Heart left ventricle (tissue), 16 donors: ENCODE measurements at regions not wholly inside any gene's neighbourhood (a gene's known extent, or its start where the extent isn't known, plus 50 kb on each side); places are given as distances from the start of the nearest gene placed in this dataset.
A peak's percentile ranks its signal among the peaks of the same experiment; 100 is the strongest.

Source experiments
- ATAC-seq, 4 donors: fragments of 200-7000 bp; cut with Tn5 transposase; one replicate each; pipeline ENCODE4 v1.9.1; 2020 to 2022; ENCODE audit warnings: moderate library complexity in 4 of 4, mild to moderate bottlenecking in 3 of 4, moderate number of reproducible peaks in 1 of 4
- DNase-seq, 5 donors: peaks; one replicate each; pipeline ENCODE4 v3.0.0-alpha.2; 2020
- H3K27ac ChIP-seq, 12 donors: fragments of 200-600 bp; sonication (generic) in 4 of 12; one replicate each; pipeline versions ENCODE4 v1.5.0 to v1.8.0; 2016 to 2022; ENCODE audit warnings: mild to moderate bottlenecking in 2 of 12
- H3K27me3 ChIP-seq, 9 donors: fragments of 200-600 bp; sonication (generic) in 2 of 9; one replicate each; pipeline versions ENCODE4 v1.5.1 to v1.8.0; 2016 to 2022; ENCODE audit warnings: mild to moderate bottlenecking in 3 of 9
- H3K36me3 ChIP-seq, 9 donors: fragments of 200-600 bp; sonication (generic) in 2 of 9; one replicate each; pipeline versions ENCODE4 v1.5.0 to v1.8.0; 2018 to 2022; ENCODE audit warnings: mild to moderate bottlenecking in 2 of 9
- H3K4me1 ChIP-seq, 12 donors: fragments of 200-600 bp; sonication (generic) in 4 of 12; one replicate each; pipeline versions ENCODE4 v1.5.0 to v1.8.0; 2016 to 2022; ENCODE audit warnings: mild to moderate bottlenecking in 3 of 12
- H3K4me3 ChIP-seq, 12 donors: fragments of 200-600 bp; sonication (generic) in 4 of 12; one replicate each; pipeline versions ENCODE4 v1.5.0 to v1.8.0; 2017 to 2022; ENCODE audit warnings: mild to moderate bottlenecking in 9 of 12, moderate library complexity in 4 of 12
- H3K9me3 ChIP-seq, 12 donors: fragments of 200-600 bp; sonication (generic) in 4 of 12; one replicate each; pipeline versions ENCODE4 v1.5.0 to v1.8.0; 2016 to 2022; ENCODE audit warnings: mild to moderate bottlenecking in 1 of 12
- POLR2A ChIP-seq, 2 donors: fragments of 450-650 bp; IDR thresholded peaks; one replicate each; pipeline ENCODE4 v1.6.1; 2017; ENCODE audit warnings: antibody characterized with exemption in 2 of 2, mild to moderate bottlenecking in 2 of 2, moderate library complexity in 2 of 2
- WGBS, 4 donors: extraction: QIAGEN DNeasy Blood & Tissue Kit in 2 of 4; methylation state at CpG; one replicate each; pipeline versions ENCODE4 v1.1.5 to v1.1.7; 2013 to 2018; 5-methylcytosine and 5-hydroxymethylcytosine counted together
- intact Hi-C, 10 donors: fragments of 100-400 bp; cut with DNase I; formaldehyde crosslinking; loops; one replicate each; pipeline versions ENCODE4 v1.11.1 to v1.14.2; 2022
- TF ChIP-seq, protein P1 (sequence below), 12 donors: fragments of 200-600 bp; sonication (generic) in 4 of 12; IDR thresholded peaks; one replicate each; pipeline versions ENCODE4 v1.5.0 to v1.8.0; 2018 to 2022; ENCODE audit warnings: antibody characterized with exemption in 12 of 12, mild to moderate bottlenecking in 5 of 12
- donor health status: ischemic (EF 13 %, LVEDD 7.1; RV severe dilation, severe dysfunction).
- donor health status: healthy with polysubstance abuse.
- donor health status: DM: no; HTN: yes; CAD: no.
- donor health status: DM: no; HTN: no; CAD: no.
- donor health status: ischemic (EF 25% LVEDD 6.9; RV normal size, moderate dysfunction).
- donor health status: ischemic (EF 25% LVEDD 5.7; RV mildly dilated, moderate dysfunction).
- donor health status: healthy.
- donor health status: DM: yes; HTN: yes; CAD: no.
- donor health status: ischemic (EF 35%, LVEDD 5.7; RV mildly dilated, moderate dysfunction).
- donor health status: nonischemic (EF 11% LVEDD 7.7; RV severe dilation, severe dysfunction).
- donor health status: DM: yes; HTN: yes; CAD: no.
- donor health status: PGD.
- donor health status: ischemic (EF 29% LVEDD 5.4; RV normal size, mild dysfunction).
- donor health status: nonischemic (EF 23%, LVEDD 6.1; RV moderate dilation, normal function).

DNA sequence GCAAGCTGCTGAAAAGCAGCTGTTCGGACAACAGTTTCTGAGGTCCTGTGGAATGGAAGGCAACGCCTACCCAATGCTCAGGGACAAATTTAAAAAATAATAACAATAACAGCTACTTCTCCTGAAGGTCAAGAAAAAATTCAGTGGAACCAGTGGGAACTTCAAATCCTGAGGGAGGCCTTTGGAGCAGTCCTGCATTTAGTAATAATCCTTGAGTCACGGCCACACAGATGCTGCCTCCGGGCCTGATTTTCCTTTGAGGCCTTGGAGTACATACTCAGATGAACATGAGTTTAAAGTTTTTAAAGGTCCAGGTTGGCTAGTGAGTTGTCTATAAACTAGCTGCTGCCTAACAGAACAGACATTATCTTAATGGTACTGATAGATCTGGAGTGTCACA is 268.0 kb downstream of the MSRB3 start:
- Histone ChIP-seq H3K36me3 (no peaks in the 10 kb centered on the region), H3K4me1 (peaks cover 0 to 8% (median 0%) of the 10 kb centered on the region in 12 donors), H3K27me3 (no peaks in the 10 kb centered on the region), H3K27ac (peak overlapping the region in 4 of 12 donors; percentile 3 to 39 (median 17)), H3K4me3 (no peak overlapping the region), H3K9me3 (peaks cover 0 to 7% (median 0%) of the 10 kb centered on the region in 12 donors)
- intact Hi-C loops = no loop called here
- 68 to 81% (median 75%) methylated on average over 4 of the region's 4 CpGs for WGBS, 4 donors
- TF ChIP-seq, protein P1, sequence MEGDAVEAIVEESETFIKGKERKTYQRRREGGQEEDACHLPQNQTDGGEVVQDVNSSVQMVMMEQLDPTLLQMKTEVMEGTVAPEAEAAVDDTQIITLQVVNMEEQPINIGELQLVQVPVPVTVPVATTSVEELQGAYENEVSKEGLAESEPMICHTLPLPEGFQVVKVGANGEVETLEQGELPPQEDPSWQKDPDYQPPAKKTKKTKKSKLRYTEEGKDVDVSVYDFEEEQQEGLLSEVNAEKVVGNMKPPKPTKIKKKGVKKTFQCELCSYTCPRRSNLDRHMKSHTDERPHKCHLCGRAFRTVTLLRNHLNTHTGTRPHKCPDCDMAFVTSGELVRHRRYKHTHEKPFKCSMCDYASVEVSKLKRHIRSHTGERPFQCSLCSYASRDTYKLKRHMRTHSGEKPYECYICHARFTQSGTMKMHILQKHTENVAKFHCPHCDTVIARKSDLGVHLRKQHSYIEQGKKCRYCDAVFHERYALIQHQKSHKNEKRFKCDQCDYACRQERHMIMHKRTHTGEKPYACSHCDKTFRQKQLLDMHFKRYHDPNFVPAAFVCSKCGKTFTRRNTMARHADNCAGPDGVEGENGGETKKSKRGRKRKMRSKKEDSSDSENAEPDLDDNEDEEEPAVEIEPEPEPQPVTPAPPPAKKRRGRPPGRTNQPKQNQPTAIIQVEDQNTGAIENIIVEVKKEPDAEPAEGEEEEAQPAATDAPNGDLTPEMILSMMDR (IDR thresholded peaks at IDR 0.05) = no peak
- TF ChIP-seq POLR2A (IDR thresholded peaks at IDR 0.05) = no peak
- DNase-seq = peak in 1 of 5 donors; percentile 30
- ATAC-seq = peak in 3 of 4 donors; percentile 57 to 79 (median 66)

DNA sequence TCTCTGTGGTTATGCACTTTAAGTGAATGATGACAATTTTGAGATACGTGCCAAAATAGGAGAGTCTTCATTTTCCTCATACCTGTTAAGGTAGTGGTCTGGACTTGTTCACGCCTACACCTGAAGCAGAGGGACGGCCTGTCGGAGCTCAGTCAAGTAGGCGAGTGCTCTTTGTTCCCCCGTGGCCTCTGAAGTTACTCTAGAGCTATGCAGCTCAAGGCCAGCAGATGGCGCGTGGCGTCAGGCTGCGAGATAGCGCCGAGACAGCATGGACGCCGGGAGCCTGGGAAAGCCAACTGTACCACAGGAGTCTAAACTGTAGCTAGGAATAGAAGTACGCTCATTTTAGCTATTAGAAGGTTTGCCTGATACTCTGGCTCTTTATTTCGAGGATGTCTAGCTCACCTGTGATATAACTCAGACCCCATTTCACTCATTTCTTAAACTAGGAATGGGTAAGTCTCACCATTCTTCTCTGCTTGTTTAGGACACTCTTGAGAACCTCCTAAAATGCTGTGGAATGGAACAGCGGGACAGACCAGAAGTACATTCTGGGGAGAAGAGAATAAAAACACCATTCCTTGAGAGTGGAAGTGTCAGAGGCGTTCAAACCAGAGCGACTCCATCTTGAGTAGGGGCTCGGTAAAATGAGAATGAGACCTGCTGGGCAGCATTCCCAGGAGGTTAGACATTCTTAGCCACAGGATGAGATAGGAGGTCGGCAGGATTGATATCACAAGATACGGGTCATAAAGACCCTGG is 267.4 kb upstream of the HMGA2 start:
- intact Hi-C loops = loop anchor here (1.0 to 10.0 kb wide), 15 partner anchors 45 to 530 kb away; no protein-coding TSS in a partner anchor
- TF ChIP-seq POLR2A (IDR thresholded peaks at IDR 0.05) = no peak
- TF ChIP-seq, protein P1 (IDR thresholded peaks at IDR 0.05) = peak; percentile 83 to 95 (median 92)

DNA sequence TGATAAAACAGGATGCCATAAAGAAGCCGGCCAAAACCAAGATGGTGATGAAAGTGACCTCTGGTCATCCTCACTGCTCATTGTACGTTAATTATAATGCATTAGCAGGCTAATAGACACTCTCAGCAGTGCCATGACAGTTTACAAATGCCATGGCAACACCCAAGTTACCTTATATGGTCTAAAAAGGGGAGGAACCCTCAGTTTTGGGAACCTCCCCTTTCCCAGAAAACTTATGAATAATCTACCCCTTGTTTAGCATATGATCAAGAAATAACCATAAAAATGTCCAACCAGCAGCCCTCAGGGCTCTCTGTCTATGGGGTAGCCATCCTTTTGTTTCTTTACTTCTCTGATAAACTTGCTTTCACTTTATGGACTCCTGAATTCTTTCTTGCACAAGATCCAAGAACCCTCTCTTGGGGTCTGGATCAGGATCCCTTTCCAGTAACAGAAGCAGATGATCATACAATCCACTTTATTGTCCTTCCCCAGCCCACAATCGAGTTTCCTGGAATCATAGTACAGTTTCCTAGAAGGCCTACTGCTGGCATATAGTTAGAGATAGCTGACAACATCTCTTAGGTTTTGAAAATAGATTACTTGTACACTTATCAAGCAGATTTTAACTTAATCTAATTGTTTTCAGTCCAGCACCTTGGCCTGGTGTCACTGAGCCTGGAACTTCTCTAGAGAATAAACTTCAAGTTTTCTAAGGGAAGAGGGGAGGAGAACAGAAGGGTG is 266.7 kb upstream of the HMGA2 start:
- whole genome bisulfite sequencing, 4 donors = 70 to 76% (median 75%) methylated on average over 3 of the region's 3 CpGs
- no peak overlapping the region for H3K27ac ChIP-seq
- intact Hi-C loops = loop anchor here (2.0 to 10.0 kb wide), 14 partner anchors 45 to 530 kb away; no protein-coding TSS in a partner anchor
- H3K4me3 ChIP-seq = no peak overlapping the region
- H3K27me3 ChIP-seq = peaks cover 0 to 9% (median 0%) of the 10 kb centered on the region in 9 donors
- no peaks in the 10 kb centered on the region for H3K36me3 ChIP-seq
- H3K9me3 ChIP-seq = no peaks in the 10 kb centered on the region
- TF ChIP-seq, protein P1 (IDR thresholded peaks at IDR 0.05) = no peak
- TF ChIP-seq POLR2A (IDR thresholded peaks at IDR 0.05) = no peak
- DNase-seq = no peak
- peaks cover 0 to 9% (median 0%) of the 10 kb centered on the region in 12 donors for H3K4me1 ChIP-seq
- no peak for ATAC-seq

More for the DNA sequence above, 267.4 kb upstream of the HMGA2 start:
- no peak overlapping the region for H3K4me3 ChIP-seq
- DNase-seq = peak; percentile 69 to 88 (median 80)
- H3K9me3 ChIP-seq = no peaks in the 10 kb centered on the region
- H3K27me3 ChIP-seq = peaks cover 0 to 9% (median 0%) of the 10 kb centered on the region in 9 donors
- H3K4me1 ChIP-seq = peaks cover 0 to 9% (median 0%) of the 10 kb centered on the region in 12 donors
- peak; percentile 89 to 99 (median 98) for ATAC-seq
- WGBS, 4 donors = 22 to 35% (median 25%) methylated on average over 14 to 22 of the region's 22 CpGs
- H3K36me3 ChIP-seq = no peaks in the 10 kb centered on the region
- H3K27ac ChIP-seq = no peak overlapping the region

DNA sequence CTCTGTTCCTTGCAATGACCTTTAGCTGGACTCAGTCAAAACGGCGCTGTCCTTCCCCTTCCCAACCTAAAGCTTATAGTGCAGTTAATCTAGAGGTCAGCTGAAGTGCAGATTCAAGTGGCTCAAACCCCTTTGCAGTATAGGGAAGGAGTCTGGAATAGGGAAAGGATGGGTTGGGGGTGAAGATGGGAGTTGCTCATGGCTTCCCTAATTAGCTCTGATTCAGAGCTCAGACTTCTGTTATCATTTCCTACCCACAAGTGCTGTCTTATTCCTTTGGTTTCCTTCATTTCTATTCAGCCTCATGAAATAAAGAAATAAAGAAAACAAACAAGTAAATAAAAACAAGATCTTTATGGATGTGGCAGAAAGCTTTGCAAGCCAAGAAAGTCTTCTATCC is 264.0 kb upstream of the HMGA2 start:
- Histone ChIP-seq H3K27ac (no peak overlapping the region), H3K4me3 (no peak overlapping the region), H3K36me3 (no peaks in the 10 kb centered on the region), H3K4me1 (peaks cover 0 to 9% (median 0%) of the 10 kb centered on the region in 12 donors), H3K27me3 (peaks cover 0 to 9% (median 0%) of the 10 kb centered on the region in 9 donors), H3K9me3 (no peaks in the 10 kb centered on the region)
- 84 to 88% (median 87%) methylated on average over 2 of the region's 2 CpGs for WGBS, 4 donors
- intact Hi-C loops = loop anchor here in 1 of 10 donors (10.0 kb wide), 2 partner anchors 125 to 525 kb away; no protein-coding TSS in a partner anchor
- DNase-seq (no peak), ATAC-seq (no peak)
- TF ChIP-seq, protein P1 (IDR thresholded peaks at IDR 0.05) = no peak
- TF ChIP-seq POLR2A (IDR thresholded peaks at IDR 0.05) = no peak
